ENCODE measurements at regions not wholly inside any gene's neighbourhood (a gene's known extent, or its start where the extent isn't known, plus 50 kb on each side); places are given as distances from the start of the nearest gene placed in this dataset.

DNA sequence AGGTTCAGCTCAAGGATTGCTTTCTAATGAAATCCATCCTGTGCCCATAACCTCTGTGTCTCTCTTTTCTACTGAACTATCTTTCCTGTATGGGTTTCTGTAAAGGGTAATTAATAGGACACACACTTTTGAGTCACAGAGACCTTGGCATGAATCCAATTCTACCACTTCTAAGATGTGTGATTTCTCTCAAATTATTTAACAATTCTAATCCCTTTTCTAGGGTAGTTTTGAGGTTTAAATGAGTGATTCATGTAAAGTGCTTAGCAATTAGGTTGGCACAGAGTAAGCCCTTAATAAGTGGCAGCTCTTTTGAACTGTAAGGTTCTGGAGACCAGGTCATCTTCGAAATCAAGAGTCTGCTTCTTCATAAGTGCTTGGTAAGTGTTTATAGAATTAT, 202.7 kb downstream of the RASSF9 start:
- no peak for TF ChIP-seq ZFX (IDR thresholded peaks at IDR 0.05)
- TF ChIP-seq, protein P1, sequence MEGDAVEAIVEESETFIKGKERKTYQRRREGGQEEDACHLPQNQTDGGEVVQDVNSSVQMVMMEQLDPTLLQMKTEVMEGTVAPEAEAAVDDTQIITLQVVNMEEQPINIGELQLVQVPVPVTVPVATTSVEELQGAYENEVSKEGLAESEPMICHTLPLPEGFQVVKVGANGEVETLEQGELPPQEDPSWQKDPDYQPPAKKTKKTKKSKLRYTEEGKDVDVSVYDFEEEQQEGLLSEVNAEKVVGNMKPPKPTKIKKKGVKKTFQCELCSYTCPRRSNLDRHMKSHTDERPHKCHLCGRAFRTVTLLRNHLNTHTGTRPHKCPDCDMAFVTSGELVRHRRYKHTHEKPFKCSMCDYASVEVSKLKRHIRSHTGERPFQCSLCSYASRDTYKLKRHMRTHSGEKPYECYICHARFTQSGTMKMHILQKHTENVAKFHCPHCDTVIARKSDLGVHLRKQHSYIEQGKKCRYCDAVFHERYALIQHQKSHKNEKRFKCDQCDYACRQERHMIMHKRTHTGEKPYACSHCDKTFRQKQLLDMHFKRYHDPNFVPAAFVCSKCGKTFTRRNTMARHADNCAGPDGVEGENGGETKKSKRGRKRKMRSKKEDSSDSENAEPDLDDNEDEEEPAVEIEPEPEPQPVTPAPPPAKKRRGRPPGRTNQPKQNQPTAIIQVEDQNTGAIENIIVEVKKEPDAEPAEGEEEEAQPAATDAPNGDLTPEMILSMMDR (conservative IDR thresholded peaks at IDR 0.05) = no peak
- no peak overlapping the region for H3K27ac ChIP-seq

DNA sequence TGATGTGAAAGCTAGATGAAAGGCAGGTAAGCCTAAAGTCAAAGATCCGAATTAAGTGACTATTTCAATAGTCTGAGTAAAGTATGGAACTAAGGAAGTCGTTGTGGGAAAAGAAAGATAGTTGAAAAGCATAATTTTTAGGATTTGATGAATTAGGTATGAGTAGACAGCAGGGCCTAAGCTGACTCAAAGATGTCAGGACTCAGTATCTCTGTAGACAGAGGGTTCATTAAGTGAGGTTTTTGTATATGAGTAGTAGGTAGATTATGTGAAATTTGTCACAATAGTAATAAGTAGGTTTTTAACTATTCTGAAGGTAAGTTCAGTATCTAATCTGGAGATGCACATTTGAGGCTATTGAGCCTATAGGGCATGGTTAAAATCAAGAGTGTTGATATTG, 196.4 kb downstream of the RASSF9 start:
- H3K27ac ChIP-seq = no peak overlapping the region
- no peak for TF ChIP-seq ZFX (IDR thresholded peaks at IDR 0.05)
- TF ChIP-seq, protein P1 (conservative IDR thresholded peaks at IDR 0.05) = no peak

DNA sequence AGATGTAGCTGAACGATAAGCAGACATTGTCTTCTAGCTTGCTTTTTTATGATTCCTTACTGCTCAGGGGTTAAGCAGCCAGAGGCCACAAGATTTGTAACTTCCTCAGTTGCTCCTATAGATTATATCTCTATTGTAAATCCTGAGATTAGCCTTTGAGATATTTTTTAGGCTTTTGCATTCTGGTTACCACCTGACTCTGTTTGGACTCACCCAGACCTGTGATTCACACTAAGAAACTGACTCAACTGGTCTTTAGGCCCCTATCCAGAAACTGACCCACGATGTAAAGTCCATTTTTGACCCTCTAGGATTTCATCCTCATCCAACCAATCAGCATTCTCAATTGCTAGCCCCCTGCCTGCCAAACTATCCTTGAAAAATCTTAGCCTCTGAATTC, 194.4 kb downstream of the RASSF9 start:
- TF ChIP-seq ZFX (IDR thresholded peaks at IDR 0.05) = no peak
- TF ChIP-seq, protein P1 (conservative IDR thresholded peaks at IDR 0.05) = no peak
- H3K27ac ChIP-seq = no peak overlapping the region

DNA sequence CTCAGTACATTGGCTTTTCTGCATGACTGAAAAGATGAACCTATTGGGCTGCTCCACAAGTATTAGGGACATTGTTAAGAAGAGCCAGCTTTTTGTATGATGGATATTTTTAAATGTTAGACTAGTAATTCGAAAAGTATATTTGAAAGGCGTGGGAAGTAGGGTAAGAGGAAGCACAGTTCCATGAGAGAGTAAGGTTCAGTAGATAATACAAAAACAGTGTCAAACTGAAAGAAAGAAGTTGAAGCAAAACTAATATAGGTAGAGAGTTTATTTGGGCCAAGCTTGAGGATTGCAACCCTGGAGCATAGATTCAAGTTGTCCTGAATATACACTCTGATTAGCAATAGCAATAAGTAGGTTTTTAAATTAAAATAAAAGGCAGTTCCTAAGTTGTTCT, 193.9 kb downstream of the RASSF9 start:
- no peak overlapping the region for H3K27ac ChIP-seq

DNA sequence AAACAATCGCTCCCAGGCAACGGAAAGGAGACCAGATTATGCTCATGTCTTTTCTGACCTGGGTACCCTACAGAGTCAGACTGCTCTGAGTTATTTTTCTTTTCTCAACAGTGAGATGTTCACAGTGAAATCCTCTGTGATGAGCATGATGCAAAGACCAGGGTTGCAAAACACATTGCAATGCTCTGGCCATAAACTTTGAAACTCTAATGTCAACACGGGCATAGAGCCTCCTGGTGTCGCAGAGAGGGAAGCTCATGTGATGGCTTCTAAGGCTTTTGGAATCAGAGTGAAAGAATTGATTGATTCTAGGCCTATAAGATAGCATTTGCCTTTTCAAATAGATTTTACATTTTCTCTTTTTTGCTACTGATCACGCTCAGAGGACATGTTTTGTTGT, 193.4 kb downstream of the RASSF9 start:
- H3K27ac ChIP-seq = no peak overlapping the region
- TF ChIP-seq, protein P1 (conservative IDR thresholded peaks at IDR 0.05) = peak; percentile 33
- TF ChIP-seq ZFX (IDR thresholded peaks at IDR 0.05) = no peak

More for the DNA sequence above, 193.9 kb downstream of the RASSF9 start:
- TF ChIP-seq ZFX (IDR thresholded peaks at IDR 0.05) = no peak
- TF ChIP-seq, protein P1 (conservative IDR thresholded peaks at IDR 0.05) = no peak

DNA sequence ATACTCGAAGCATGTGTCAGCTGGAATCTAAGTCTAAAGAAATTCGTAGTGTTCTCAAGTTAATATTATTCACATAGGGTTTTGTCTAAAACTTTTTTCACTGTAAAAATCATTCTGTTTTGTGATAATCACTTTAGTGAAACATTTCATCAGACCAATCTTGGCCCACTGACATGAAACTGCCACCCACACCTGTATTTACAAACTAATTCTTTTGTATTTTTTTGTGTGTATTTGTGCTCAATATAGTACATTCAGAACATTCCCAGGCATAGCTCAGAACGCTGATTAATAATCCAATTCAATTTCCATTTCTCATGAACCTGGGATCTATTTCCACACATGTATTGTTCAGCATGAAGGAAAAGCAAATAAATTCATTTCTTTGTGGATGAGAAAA, 191.7 kb downstream of the RASSF9 start:
- no peak for TF ChIP-seq ZFX (IDR thresholded peaks at IDR 0.05)
- no peak overlapping the region for H3K27ac ChIP-seq

DNA sequence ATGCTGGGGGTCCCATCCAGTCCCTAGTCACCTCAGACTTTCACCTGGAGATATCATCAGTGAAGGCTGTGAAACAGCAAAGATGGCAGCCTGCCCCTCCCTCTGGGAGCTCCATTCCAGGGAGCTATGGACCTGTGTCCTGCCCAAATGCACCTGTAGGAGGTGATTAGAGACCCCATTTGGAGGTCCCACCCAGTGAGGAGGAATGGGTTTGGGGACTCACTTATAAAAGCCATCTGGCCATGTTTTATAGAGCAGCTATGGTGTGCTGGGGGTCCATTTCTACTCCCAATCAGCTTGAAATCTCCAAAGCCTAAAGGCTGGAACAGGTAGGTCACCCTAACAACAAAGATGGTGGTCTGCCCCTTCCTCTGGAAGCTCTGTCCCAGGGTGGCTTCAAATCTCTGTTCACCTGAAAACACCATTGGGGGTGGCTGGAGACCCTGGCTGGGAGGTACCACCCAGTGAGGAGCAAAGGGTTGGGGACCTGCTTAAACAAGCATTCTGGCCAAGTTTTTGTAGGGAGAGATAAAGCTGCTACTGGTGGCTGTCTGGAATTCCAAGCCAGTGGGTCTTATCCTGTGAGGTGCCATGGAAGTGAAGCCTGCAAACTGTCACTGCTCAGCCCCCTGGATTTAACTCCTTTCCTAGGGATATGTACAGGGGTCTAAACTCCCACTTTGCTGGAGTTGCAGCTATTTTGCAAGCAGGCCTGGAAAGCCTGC, 182.3 kb downstream of the RASSF9 start:
- H3K27ac ChIP-seq = no peak overlapping the region
- TF ChIP-seq ZFX (IDR thresholded peaks at IDR 0.05) = no peak
- TF ChIP-seq, protein P1 (conservative IDR thresholded peaks at IDR 0.05) = no peak

DNA sequence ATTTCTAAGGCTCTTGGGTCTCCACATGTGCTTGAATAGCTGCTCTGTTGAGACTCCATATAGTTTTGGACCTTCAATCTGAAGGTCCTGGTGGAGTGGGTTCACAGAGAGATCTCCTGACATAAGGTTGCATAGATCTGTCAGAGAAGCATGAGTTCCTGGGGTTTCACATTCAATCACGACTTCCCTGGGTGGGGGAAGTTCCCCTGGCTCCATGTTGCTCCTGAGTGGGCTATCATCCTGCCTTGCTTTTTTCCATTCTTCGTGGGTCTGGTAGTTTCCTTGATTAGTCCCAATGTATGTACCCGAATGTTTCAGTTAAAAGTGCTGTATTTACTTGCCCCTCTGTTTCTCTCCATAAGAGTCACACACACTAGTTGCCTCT, 181.8 kb downstream of the RASSF9 start:
- no peak overlapping the region for H3K27ac ChIP-seq
- TF ChIP-seq, protein P1 (conservative IDR thresholded peaks at IDR 0.05) = no peak
- no peak for TF ChIP-seq ZFX (IDR thresholded peaks at IDR 0.05)

All from C4-2B (cell line).